H9 (cell line): ENCODE measurements at regions not wholly inside any gene's neighbourhood (a gene's known extent, or its start where the extent isn't known, plus 50 kb on each side); places are given as distances from the start of the nearest gene placed in this dataset.

ENCODE experiments used
- DNase-seq: peaks from one replicate; pipeline ENCODE4 v3.0.0-alpha.2; 2017
- H2AFZ ChIP-seq: one replicate; pipeline ENCODE4 v1.6.1; 2013; ENCODE audit warnings: mild to moderate bottlenecking, low read length, control low read depth, moderate library complexity
- H2AK5ac ChIP-seq: 2 replicates; pipeline ENCODE4 v1.6.1; 2013; ENCODE audit warnings: low read length, control low read depth, mixed read lengths; ENCODE audit not compliant: insufficient read length
- H2BK120ac ChIP-seq: one replicate; pipeline ENCODE4 v1.6.1; 2013; ENCODE audit warnings: low read depth, mild to moderate bottlenecking, low read length, control low read depth, inconsistent platforms; ENCODE audit not compliant: poor library complexity, severe bottlenecking
- H2BK12ac ChIP-seq: 2 replicates; pipeline ENCODE4 v1.6.1; 2013; ENCODE audit warnings: low read length, control low read depth, mixed read lengths, low read depth; ENCODE audit not compliant: insufficient read length
- H2BK15ac ChIP-seq: 2 replicates; pipeline ENCODE4 v1.6.1; 2013; ENCODE audit warnings: low read depth, low read length, control low read depth
- H2BK20ac ChIP-seq: one replicate; pipeline ENCODE4 v1.6.1; 2013; ENCODE audit warnings: low read depth, mild to moderate bottlenecking, low read length, control low read depth, inconsistent platforms; ENCODE audit not compliant: poor library complexity, severe bottlenecking
- H2BK5ac ChIP-seq: 2 replicates; pipeline ENCODE4 v1.6.1; 2013; ENCODE audit warnings: low read length, control low read depth, mixed read lengths; ENCODE audit not compliant: insufficient read length
- H3K14ac ChIP-seq: 2 replicates; pipeline ENCODE4 v1.6.1; 2013; ENCODE audit warnings: low read length, control low read depth; ENCODE audit not compliant: insufficient read depth
- H3K18ac ChIP-seq: 2 replicates; pipeline ENCODE4 v1.6.1; 2013; ENCODE audit warnings: low read depth, mild to moderate bottlenecking, mixed read lengths, low read length, control low read depth; ENCODE audit not compliant: insufficient read length
- H3K23ac ChIP-seq: 2 replicates; pipeline ENCODE4 v1.6.1; 2013; ENCODE audit warnings: low read length, control low read depth, mixed read lengths, low read depth; ENCODE audit not compliant: insufficient read length
- H3K23me2 ChIP-seq: 2 replicates; pipeline ENCODE4 v1.6.1; 2013; ENCODE audit warnings: low read depth, mild to moderate bottlenecking, mixed read lengths, low read length, control low read depth; ENCODE audit not compliant: insufficient read length, poor library complexity, severe bottlenecking
- H3K27ac ChIP-seq: 2 replicates; pipeline ENCODE4 v1.5.1; 2013; ENCODE audit warnings: low read length, control low read depth, mixed read lengths, low read depth; ENCODE audit not compliant: insufficient read length
- H3K27me3 ChIP-seq: 2 replicates; pipeline ENCODE4 v1.6.1; 2013; ENCODE audit warnings: low read length, control low read depth, inconsistent platforms; ENCODE audit not compliant: insufficient read depth
- H3K4ac ChIP-seq: 2 replicates; pipeline ENCODE4 v1.6.1; 2013; ENCODE audit warnings: low read depth, mild to moderate bottlenecking, control low read depth, inconsistent platforms, low read length, moderate library complexity
- H3K4me1 ChIP-seq: 2 replicates; pipeline ENCODE4 v1.6.1; 2013; ENCODE audit warnings: low read length, control low read depth, inconsistent platforms; ENCODE audit not compliant: insufficient read depth
- H3K4me2 ChIP-seq: 2 replicates; pipeline ENCODE4 v1.6.1; 2013; ENCODE audit warnings: low read length, control low read depth, mixed read lengths; ENCODE audit not compliant: insufficient read length, insufficient read depth
- H3K56ac ChIP-seq: 2 replicates; pipeline ENCODE4 v1.6.1; 2013; ENCODE audit warnings: low read depth, mild to moderate bottlenecking, mixed read lengths, low read length, control low read depth; ENCODE audit not compliant: insufficient read length
- H3K79me1 ChIP-seq: 2 replicates; pipeline ENCODE4 v1.6.1; 2013; ENCODE audit warnings: low read depth, mild to moderate bottlenecking, moderate library complexity, low read length, control low read depth, inconsistent platforms; ENCODE audit not compliant: insufficient read depth, poor library complexity, severe bottlenecking
- H3K79me2 ChIP-seq: 2 replicates; pipeline ENCODE4 v1.6.1; 2013; ENCODE audit warnings: low read length, control low read depth, inconsistent platforms; ENCODE audit not compliant: insufficient read depth
- H3K9ac ChIP-seq: 2 replicates; pipeline ENCODE4 v1.6.1; 2013; ENCODE audit warnings: low read length, control low read depth, mixed read lengths; ENCODE audit not compliant: insufficient read length; ENCODE audit errors: extremely low read depth
- H3K9me3 ChIP-seq: one replicate; pipeline ENCODE4 v1.6.1; 2013; ENCODE audit warnings: low read depth, low read length, inconsistent platforms; ENCODE audit not compliant: control insufficient read depth
- H3T11ph ChIP-seq: one replicate; pipeline ENCODE4 v1.6.1; 2013; ENCODE audit warnings: mild to moderate bottlenecking, low read length, control low read depth, inconsistent platforms
- H4K20me1 ChIP-seq: one replicate; pipeline ENCODE4 v1.6.1; 2013; ENCODE audit not compliant: control insufficient read depth, insufficient read length, insufficient read depth
- H4K5ac ChIP-seq: 2 replicates; pipeline ENCODE4 v1.6.1; 2013; ENCODE audit warnings: low read depth, mild to moderate bottlenecking, mixed read lengths, low read length, control low read depth; ENCODE audit not compliant: insufficient read length
- H4K8ac ChIP-seq: replicated peaks from 2 replicates; pipeline ENCODE4 v1.6.1; 2013; ENCODE audit warnings: low read length, control low read depth, mixed read lengths, low read depth; ENCODE audit not compliant: insufficient read length
- H4K91ac ChIP-seq: 2 replicates; pipeline ENCODE4 v1.6.1; 2013; ENCODE audit warnings: low read depth, mild to moderate bottlenecking, moderate library complexity, mixed read lengths, low read length, control low read depth; ENCODE audit not compliant: insufficient read length
- H3K27ac Mint-ChIP-seq, 3 experiments: 2 replicates in 2 of 3; 3 replicates in 1 of 3; pipeline ENCODE4 v1.8.0; 2020 to 2021; ENCODE audit warnings: mixed read lengths in 3 of 3, mild to moderate bottlenecking in 1 of 3, moderate library complexity in 1 of 3
- H3K27me3 Mint-ChIP-seq: 2 replicates; pipeline ENCODE4 v1.8.0; 2021; ENCODE audit warnings: low read depth, mild to moderate bottlenecking, moderate library complexity, mixed read lengths
- H3K36me3 Mint-ChIP-seq, 3 experiments: 2 replicates in 2 of 3; 3 replicates in 1 of 3; pipeline ENCODE4 v1.8.0; 2020 to 2021; ENCODE audit warnings: low read depth in 3 of 3, mixed read lengths in 3 of 3; ENCODE audit not compliant: insufficient read depth in 1 of 3
- H3K4me1 Mint-ChIP-seq, 2 experiments: 2 replicates each; pipeline ENCODE4 v1.8.0; 2020; ENCODE audit warnings: mixed read lengths in 2 of 2
- H3K4me3 Mint-ChIP-seq, 2 experiments: 2 replicates in 1 of 2; 3 replicates in 1 of 2; pipeline ENCODE4 v1.8.0; 2020 to 2021; ENCODE audit warnings: mild to moderate bottlenecking in 2 of 2, mixed read lengths in 2 of 2, moderate library complexity in 1 of 2
- H3K9me3 Mint-ChIP-seq, 2 experiments: 2 replicates in 1 of 2; 3 replicates in 1 of 2; pipeline ENCODE4 v1.8.0; 2020; ENCODE audit warnings: mild to moderate bottlenecking in 2 of 2, mixed read lengths in 2 of 2, moderate library complexity in 1 of 2
- CTCF ChIP-seq: fragments of 200-600 bp; sonication (generic); conservative IDR thresholded peaks from 3 replicates; pipeline ENCODE4 v1.8.0; 2021; ENCODE audit warnings: antibody characterized with exemption, mild to moderate bottlenecking
- WGBS: extraction: QIAGEN DNeasy Blood & Tissue Kit; methylation state at CpG from one replicate; pipeline ENCODE4 v1.1.7; 2013; ENCODE audit warnings: missing lambda C conversion rate, low lambda C conversion rate, mixed read lengths; ENCODE audit not compliant: insufficient read length; ENCODE audit errors: extremely low coverage; 5-methylcytosine and 5-hydroxymethylcytosine counted together

- Histone ChIP-seq H3K18ac (no peak overlapping the region), H3K4me2 (no peak overlapping the region), H2BK12ac (no peak overlapping the region), H4K91ac (no peak overlapping the region), H3K14ac (no peak overlapping the region), H2BK5ac (no peak overlapping the region), H3K23ac (no peak overlapping the region), H2AK5ac (no peak overlapping the region), H3T11ph (no peak overlapping the region), H2BK15ac (no peak overlapping the region), H3K27me3 (no peaks in the 10 kb centered on the region), H3K4ac (no peak overlapping the region), H2BK120ac (no peak overlapping the region), H3K9me3 (no peaks in the 10 kb centered on the region), H3K23me2 (no peaks in the 10 kb centered on the region), H3K56ac (no peak overlapping the region), H2BK20ac (no peak overlapping the region), H3K9ac (no peak overlapping the region), H3K4me1 (no peaks in the 10 kb centered on the region), H3K27ac (no peak overlapping the region), H4K8ac (no peak overlapping the region), H3K79me1 (no peaks in the 10 kb centered on the region), H2AFZ (no peak overlapping the region), H4K5ac (no peak overlapping the region), H3K79me2 (no peaks in the 10 kb centered on the region), H4K20me1 (no peaks in the 10 kb centered on the region)
- Mint-ChIP-seq H3K4me1 (peaks cover 12 to 14% of the 10 kb centered on the region in 2 experiments), H3K4me3 (no peak overlapping the region), H3K27ac (peak overlapping the region in 2 of 3 experiments; percentile 45 to 47; a peak in 2 of 7 replicates), H3K27me3 (no peaks in the 10 kb centered on the region), H3K36me3 (no peaks in the 10 kb centered on the region), H3K9me3 (no peaks in the 10 kb centered on the region)
- no peak for TF ChIP-seq CTCF
- no CpG with 5 or more reads among the region's 1 CpG for WGBS
- DNase-seq, result no peak
Observed at GRCh38 chr4:81963015-81963762, 410.6 kb downstream of the HNRNPD start.
